ENCODE measurements at regions not wholly inside any gene's neighbourhood (a gene's known extent, or its start where the extent isn't known, plus 50 kb on each side); places are given as distances from the start of the nearest gene placed in this dataset.
"Not testable (repeated sequence)": the region's sequence is repeated elsewhere in the genome, so short reads cannot be mapped to it uniquely, and the experiment has no call there.

DNA sequence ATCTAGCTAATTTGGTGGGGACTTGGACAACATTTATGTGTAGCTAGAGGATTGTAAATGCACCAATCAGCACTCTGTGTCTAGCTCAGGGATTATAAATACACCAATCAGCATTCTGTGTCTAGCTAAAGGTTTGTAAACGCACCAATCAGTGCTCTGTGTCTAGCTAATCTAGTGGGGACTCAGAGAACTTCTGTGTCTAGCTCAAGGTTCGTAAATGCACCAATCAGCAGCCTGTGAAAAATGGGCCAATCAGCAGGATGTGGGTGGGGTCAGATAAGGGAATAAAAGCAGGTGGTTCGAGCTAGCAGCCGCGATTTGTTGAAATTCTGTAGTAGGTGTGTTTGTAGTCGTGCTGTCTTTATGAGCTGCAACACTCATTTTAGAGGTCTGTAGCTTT lies 154.8 kb upstream of the RREB1 start:
- not testable (repeated sequence) for DNase-seq

DNA sequence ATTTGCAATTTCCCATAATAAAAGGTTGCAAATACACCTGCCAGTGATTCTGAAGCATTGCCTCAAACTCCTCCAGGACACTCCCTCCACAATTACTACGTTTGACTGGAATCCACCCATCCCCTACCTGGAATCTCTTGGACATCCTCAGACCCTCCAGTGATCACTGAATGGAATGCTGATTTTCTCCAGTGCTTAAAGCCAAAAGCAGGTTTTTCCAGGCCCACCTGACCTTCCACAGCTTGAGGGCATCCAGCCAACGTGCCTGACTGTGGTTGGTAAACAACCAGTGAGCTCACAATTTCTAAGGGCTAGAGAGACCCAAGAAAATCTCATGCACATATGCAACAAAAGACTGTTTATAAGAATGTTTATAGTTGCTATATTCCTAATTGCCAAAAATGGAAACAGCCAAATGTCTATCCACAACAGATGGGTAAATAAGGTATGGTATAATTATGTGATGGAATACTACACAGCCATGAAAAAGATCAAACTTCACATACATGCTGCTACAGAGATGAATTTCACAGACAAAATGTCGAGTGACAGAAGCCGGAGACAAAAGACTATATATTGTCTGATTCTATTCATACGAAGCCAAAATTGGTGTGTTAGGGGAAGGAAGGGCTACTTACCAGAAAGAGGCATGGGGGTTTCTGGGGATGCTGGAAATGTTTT lies 147.1 kb upstream of the RREB1 start:
- DNase-seq = no peak

DNA sequence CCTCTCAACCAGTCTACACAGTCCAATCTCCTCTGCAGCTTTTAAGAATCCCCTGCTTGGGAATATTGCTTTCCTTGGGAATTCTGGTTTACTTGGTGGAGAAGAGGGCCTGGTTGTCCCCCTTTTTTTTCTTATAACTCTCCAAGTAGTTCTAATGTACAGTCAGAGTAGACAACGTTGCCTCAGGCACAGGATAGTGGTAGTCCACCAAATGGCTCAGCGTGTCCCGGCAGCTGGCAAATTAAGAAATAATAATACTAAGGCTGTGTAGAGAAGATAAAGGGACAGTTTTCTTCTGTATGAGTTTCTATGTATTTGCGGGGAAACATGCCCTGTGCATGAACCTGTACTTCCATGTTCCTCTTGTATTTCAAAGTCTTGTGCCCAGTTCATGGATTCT lies 145.7 kb upstream of the RREB1 start:
- no peak for DNase-seq

DNA sequence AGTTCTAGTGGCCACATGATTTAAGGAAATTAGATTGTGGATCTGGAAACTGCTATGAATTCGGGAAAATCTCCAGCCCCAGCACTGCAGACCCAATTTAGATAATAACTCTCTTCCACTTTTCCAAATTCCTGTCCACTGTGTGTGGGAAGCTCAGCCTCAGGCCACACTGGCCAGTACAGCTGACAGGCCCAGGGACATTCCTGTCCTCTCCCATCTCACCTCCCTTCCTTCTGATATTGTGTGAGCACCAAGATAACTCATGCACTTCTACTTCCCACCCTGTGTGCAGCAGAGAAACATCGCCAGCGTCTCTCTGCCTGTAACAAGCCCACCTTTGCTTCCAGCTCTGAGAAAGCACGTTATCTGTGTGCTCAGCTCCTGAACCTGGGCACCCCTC lies 145.1 kb upstream of the RREB1 start:
- DNase-seq = no peak

DNA sequence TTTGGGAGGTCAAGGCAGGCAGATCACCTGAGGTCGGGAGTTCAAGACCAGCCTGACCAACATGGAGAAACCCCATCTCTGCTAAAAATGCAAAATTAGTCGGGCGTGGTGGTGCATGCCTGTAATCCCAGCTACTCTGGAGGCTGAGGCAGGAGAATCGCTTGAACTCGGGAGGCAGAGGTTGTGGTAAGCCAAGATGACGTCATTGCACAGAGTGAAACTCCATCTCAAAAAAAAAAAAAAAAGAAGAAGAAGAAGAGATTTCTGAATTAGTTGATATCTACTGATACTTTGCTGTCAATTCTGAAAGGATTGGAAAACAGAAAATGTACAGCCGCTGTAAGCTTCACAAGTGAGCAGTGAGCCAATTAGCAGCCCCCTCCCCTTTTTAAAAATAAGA lies 144.4 kb upstream of the RREB1 start:
- not testable (repeated sequence) for DNase-seq

DNA sequence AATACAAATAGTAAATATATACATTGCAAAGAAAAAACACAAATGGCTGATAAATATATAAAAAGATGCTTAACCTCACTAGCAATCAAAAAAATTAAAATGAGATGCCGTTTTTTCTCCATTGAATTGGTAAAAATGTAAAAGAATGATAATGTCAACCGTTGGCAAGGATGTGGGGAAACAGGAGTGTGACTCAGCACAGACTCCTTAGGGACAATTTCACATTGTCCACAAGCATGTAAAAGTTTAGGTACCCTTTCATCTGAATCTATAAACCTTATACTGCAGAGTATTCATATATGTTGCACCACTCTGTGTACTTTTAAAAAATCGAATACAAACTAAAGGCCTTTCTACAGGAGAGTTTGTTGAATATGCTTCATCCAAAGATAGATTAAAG lies 143.1 kb upstream of the RREB1 start:
- DNase-seq = no peak

DNA sequence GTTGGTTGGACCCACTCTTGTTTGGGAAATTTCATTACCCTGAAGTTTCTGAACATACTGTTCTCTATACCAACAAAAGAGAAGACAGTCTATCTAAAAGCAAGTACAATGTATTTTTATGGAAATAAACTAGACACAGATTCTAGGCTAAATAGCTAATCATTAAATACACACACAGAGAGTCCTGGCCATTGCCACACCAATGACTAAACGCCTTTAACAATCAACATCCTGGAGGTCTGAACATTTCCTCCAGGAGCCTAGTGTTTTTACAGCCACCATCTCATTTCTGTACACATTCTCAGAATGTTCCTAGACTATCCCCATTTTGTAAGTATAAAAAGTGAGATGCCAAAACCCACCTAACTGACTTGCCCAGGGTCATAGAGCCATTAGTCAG lies 141.6 kb upstream of the RREB1 start:
- DNase-seq = no peak

DNA sequence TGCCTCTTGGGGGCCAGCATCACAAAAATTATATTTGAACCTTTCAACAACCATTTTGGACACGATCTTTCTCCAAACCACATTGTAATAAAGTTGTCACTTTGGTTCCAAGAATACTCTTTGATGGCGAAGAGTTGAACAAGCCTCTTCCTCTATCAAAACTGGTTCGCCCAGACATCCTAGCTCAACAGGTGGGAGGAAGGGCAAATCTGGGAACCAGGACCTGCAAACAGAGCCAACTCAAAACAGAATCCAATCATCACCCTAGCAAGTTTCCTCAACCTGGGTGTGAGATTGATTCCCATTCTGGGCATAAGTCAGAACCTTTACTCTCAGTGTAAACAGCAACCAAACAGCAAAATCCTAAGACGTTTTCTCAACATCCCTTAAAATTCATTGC lies 141.2 kb upstream of the RREB1 start:
- no peak for DNase-seq

DNA sequence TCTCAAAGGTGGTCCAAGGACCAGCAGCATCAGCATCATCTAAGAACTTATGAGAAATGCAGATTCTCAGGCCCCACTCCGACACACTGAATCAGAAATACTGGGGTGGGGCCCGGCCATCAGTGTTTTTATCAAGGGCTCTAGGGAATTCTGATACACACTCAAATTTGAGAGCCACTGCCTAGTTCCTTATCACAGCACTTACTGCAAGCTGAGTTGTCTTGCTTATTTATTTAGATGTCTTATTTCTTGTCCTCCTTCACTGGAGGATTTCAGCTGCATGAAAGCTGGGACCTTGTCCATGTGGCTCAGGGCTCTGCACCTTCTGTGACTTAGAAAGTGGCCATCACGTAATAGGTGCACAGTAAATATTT lies 139.4 kb upstream of the RREB1 start:
- DNase-seq = no peak

DNA sequence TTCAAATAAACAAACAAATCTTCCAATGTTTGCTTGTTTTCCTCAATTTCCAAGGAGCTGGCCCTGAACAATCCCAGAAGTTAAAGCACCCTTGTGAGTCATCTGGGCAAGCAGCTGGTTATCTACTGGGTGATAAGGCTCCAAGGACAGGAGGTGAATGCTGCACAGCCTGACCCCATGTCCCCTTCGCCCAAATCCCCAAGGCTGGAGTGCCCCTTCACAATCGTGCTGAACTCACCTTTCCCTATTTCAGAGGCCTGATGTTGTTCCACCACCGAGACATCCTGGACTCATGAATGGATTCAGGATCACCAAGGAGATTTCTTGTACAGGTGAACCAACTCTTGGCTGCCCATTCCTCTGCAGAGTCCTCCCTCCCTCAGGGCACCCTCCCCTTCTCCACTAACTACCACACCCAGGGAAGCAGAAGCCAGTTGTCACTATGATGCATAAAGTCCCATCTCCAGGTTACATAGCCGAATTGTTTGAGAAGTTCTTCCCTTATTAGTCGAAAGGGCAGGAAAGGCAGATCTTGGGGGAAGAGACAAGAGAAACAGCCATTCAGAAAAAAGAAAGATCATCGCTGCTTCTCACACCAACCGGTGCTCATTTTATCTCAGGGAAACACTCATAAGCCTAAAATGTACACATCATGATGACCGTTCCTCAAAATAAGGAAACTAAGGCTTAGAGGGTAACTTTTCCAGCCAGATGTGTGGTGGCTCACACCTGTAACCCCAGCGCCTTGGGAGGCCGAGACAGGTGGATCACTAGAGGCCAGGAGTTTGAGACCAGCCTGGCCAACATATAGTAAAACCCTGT lies 138.8 kb upstream of the RREB1 start:
- DNase-seq = no peak

DNA sequence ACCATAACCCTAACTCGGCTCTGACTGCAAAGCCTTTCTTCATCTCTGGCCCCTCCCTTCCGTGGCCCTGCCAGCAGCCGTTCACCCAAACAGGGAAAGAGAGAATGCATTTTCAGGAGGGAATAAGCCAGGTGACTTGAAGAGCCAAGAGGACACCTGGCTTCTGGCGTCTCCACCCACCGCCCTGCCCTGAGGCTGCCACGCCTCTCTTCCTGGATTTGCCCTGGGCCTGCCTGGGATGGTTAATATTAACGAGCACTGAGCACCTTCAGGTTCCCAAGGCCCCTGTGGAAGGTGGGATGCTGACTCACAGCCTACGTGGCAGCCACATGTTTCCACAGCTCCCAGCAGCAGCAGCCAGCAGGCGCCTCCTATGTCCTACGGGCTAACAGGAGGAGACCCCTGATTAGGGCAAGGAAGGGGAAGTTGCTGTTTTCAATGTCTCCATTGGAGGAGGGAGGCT lies 138.0 kb upstream of the RREB1 start:
- no peak for DNase-seq

DNA sequence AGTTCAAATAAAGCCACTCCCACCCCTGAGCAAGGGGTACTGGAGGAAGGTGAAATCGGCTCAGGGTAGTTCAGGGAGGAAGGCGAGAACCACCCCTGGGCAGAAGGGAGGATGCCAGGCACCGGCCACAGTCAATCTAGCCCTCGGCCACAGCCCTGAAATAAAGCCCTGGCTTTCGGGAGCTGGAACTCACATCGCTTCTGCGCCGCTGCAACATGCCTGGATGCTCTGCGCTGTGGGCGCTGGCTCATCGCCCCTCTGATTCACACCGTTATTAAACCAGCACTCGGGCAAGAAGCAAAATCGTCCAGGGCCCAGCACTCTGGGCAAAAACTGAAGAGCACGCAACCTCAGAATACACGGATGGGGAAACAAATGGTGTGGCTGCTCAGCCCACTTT lies 136.9 kb upstream of the RREB1 start:
- no peak for DNase-seq

DNA sequence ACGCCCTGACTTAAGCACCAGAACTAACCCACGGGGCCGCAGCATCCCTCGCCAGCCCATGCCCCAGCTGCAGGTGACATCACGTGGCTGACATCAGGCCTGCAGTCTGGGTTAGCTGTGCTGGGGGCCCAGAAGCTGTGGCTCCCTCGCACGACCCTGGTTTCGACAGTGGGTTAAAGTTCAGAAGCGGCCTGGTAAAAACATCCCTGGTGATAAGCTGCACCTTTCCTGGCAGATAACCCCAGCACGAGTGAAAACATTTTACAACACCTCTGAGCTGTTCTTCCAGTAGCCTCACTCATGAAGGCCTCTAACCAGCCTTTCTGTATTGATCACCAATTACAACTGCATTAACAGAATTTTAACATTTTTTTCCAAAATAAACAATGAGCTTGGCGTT lies 136.4 kb upstream of the RREB1 start:
- DNase-seq = no peak

DNA sequence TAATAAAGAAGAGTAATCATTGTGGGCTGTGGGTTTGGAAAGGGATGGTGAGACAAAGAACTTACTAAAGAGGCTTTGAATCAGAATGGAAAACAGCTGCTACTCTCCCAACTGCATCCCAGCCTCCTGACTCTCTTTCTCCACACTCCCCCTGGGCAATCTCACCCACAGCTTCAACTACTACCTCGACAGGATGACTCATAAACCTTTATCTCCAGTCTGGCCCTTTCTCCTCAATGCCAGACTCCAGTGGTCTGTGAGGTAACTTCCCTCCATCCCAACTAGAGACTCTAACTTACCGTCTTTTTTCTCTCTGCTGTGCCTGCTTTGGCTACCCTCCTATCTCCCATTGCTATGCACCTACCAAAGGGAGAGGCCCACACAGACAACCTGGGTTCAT lies 135.3 kb upstream of the RREB1 start:
- DNase-seq = no peak

DNA sequence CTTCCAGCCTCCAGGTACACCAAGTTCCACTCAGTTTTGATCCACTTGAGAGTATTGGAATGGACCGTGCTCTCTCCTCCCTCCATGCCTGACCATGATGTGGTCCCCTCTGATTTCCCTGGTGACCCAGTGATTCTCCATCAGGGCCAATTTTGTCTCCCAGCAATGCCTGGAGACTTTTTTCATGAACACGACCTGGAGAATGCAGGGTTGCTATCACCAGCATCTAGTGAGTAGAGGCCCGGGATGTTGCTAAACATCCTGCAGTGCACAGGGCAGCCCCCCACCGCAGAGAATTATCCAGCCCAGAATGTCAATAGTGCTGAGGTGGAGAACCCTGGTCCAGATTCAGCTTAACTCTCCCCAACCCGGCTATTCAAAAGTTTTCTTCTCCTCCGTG lies 134.0 kb upstream of the RREB1 start:
- DNase-seq = no peak

DNA sequence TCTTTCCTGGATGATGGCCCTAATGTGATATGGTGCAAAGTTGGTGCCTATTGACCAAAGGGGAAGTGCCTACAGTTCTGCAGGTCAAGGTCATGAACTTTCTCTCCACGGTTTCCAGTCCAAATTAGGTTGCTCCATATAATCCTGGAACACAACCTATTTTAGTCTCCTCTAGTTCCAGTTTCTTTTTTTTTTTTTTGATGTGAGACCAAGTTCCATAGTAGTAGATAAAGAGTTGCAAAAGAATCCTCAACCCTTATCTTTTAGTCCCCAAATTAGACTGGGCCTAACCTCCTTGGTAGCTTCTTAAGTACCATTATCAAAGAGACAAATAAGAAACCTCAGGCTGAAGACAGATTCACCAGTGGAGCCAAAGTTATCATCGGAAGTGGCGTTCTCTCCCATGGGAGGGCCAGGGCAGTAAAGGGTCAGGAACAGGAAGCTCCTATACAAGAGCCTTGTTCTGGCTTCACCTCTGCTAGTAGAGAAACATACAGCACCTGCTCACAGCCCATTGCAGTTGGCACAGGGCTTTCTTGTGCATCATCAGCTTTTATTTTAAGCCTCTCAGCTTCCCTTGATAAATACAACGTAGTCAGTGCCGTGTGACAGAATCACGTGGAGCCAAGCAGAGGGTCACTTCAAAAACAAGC lies 132.2 kb upstream of the RREB1 start:
- no peak for DNase-seq

DNA sequence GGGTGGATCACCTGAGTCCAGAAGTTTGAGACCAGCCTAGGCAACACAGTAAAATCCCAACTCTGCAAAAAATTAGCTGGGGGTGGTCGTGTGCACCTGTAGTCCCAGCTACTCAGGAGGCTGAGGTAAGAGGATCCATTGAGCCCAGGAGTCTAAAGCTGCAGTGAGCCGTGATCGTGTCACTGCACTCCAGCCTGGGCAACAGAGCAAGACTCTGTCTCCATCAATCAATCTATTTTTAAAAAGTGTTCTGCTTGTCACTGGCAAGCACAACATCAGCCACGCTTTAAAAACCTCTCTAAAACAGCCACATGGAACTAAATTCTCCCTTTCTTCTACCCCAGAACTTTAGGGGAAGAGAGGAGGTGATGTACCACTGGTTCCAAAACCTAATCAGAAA lies 131.6 kb upstream of the RREB1 start:
- no peak for DNase-seq

DNA sequence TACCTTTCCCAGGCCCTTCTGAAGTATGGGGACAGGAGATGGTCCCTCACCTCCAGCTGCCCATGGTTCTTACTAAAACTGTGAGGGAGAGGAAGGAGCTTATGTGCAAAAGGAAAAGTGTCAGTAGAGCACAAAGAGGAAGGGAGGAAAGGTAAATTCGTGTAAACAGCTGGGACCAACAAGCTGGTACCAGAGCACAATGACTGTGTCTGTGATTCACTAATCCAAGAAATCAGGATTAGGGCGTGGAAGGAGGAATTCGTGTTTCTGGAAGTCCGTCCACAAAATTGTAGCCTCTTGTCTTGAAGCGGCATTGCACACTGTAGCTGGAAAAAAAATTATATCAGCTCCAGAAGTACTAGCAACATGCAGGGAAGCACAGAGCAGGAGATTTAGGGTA lies 129.0 kb upstream of the RREB1 start:
- DNase-seq = no peak

DNA sequence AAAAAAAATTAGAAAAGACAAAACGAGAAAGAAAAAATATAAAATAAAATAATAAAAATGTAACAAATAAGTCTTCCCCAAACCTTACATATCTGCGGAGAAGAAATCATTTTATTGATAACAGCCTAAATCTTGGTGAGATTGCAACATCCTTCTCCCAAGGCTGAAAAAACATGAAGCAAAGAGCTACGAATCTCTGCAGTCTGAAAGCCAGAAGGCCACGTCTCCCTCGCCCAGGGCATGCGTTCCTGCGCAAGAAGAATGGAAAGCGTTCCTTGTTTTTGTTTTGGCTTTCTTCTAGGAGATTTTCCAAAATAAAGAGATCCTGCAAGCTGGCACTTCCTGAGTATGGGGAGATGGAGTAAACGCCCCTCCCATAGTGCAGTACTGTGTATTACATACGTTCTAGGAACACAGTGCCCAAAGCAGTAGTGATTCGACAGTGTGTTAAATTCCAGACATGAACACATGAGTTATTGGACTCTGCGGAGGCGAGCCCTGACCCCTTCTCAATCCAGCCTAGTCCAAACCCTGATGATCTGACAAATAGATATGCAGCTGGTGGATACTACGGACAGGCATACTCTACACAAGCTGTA lies 126.7 kb upstream of the RREB1 start:
- no peak for DNase-seq

DNA sequence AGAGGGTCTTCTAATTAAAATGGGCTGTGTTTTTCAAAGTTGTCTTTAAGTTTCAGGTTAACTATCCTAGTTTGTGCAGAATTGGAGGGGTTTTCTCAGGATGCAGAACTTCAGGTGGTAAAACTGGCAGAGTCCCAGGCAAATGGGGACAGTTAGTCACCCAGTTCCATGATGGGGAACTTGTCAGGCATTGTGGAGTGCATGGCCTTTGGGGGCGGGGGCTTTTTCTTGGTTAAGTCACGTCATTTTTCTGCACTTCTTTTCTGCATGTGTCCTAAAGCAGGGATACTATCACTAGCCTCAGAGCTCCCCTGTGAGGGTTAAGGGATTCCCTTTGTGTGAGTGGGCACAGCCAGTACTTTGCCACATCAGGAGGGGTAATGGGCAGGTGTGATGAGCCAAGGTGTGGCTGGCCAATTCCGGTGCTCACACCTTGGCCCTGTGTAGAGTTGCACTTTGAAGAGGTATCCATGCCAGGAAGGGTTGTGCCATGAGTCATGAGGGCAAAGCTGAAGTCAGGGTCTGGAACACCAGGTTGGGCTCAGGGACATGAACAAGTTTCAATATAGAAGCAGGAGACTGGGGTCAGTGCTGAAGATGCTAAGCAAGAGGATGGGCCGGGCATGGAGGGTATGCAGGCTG lies 126.0 kb upstream of the RREB1 start:
- no peak for DNase-seq

DNA sequence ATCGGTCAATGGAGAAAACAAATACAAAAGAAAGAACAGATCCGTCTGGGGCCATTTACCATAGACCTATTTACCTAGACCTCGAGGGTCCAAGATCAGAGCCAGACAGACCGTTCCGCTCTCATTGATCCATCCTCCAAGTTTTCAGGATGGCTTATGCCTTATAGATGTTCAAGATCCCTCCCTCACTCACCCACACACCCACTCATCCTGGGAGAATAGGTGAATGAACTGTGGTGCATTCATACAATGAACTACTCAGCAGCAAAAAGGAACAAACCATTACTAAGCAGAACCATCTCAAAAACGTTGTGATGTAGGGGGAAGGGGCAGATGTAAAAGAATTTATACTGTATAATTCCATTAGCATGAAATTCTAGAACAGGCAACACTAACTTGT lies 125.1 kb upstream of the RREB1 start:
- no peak for DNase-seq

DNA sequence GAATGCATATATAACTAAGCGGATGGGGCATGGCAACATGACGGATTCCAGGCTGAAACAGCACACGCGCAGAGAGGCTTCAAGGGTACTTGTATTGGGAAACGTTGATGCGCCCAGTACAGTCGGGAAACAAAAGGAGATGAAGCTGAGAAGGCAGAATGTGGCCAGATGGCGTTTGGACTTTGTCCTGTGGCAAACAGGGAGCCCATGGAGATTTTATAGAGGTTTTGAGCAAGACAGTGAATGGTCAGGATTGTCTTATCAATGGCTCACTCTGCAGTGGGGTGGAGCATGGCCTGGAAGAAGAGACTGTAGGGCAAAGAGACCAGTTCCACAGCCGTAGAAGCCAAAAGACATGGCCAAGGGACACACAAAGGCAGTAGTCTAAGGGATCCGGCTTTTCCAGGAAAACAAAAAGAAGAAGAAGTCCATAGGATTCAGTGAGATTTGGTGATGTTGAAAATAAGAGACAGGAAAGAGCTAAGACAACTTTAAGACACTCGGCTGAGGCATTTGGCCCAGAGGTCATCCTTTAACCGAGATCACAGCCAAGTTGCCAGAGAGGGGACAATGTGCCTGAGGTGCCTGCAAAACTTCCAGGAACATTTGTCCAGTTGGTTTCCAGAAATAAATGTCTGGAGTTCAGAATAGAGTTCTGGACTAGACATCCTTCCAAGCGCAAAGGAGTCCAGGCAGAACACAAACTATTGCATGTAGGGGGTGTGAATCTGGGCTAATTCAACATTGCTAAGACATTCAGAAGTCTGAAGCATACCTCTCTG lies 123.0 kb upstream of the RREB1 start:
- DNase-seq = no peak

Measured in CD4-positive, alpha-beta T cell treated with Interferon alpha-2 for 1 hour (primary cell).